GM12873 (cell line): ENCODE measurements at regions not wholly inside any gene's neighbourhood (a gene's known extent, or its start where the extent isn't known, plus 50 kb on each side); places are given as distances from the start of the nearest gene placed in this dataset.

Experiments
- CTCF ChIP-seq: IDR thresholded peaks from 2 replicates; pipeline ENCODE4 v1.5.1; 2012; ENCODE audit warnings: low read depth, mild to moderate bottlenecking, moderate library complexity, low read length, control low read depth; ENCODE audit not compliant: insufficient read depth; ENCODE audit errors: missing control alignments

GRCh38 chr12:74382983-74383382 is 154.7 kb upstream of the ATXN7L3B start:
- TF ChIP-seq CTCF = no peak

GRCh38 chr12:74391283-74391682 is 146.4 kb upstream of the ATXN7L3B start:
- no peak for TF ChIP-seq CTCF

- no peak for TF ChIP-seq CTCF
Measured at GRCh38 chr12:74393272-74393671, 144.4 kb upstream of the ATXN7L3B start.

- TF ChIP-seq CTCF = no peak
Measured at GRCh38 chr12:74394647-74395046, 143.0 kb upstream of the ATXN7L3B start.

- no peak for TF ChIP-seq CTCF
Measured at GRCh38 chr12:74401035-74401434, 136.6 kb upstream of the ATXN7L3B start.

- TF ChIP-seq CTCF = no peak
Measured at GRCh38 chr12:74401966-74402365, 135.7 kb upstream of the ATXN7L3B start.

GRCh38 chr12:74408601-74409166 is 129.0 kb upstream of the ATXN7L3B start:
- TF ChIP-seq CTCF = no peak

GRCh38 chr12:74412606-74413230 is 124.9 kb upstream of the ATXN7L3B start:
- peak; percentile 11 for TF ChIP-seq CTCF
